ENCODE measurements at regions not wholly inside any gene's neighbourhood (a gene's known extent, or its start where the extent isn't known, plus 50 kb on each side); places are given as distances from the start of the nearest gene placed in this dataset.

DNA sequence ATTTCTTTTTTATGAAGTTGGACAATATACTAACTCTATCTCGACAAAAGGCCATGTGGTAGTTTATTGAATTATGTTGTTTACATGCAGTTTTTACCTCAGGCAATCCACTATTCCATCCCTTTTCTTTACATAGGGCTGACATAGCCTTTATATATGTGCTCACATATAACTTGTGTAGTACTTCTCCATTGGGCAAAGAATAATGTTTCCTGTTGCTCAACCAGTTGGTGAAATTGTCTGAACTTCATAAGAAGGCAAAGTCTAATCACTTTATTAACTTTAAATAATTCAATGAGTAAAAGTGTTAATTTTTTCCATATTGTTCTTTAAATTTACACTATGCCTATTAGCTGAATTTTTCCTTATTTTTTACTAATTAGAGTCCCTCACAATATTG is 1272.1 kb downstream of the EPHA7 start:
- Histone ChIP-seq H3K56ac (ENCODE audit: insufficient read length, low read depth, low read length) (no peak overlapping the region), H2BK20ac (ENCODE audit: low read depth, low read length, poor library complexity, severe bottlenecking) (no peak overlapping the region), H3K27me3 (ENCODE audit: insufficient read depth, low read length) (no peaks in the 10 kb centered on the region), H2AFZ (ENCODE audit: low read length) (no peak overlapping the region), H3K9ac (ENCODE audit: extremely low read depth, insufficient read length, low read length) (no peak overlapping the region), H4K20me1 (ENCODE audit: control insufficient read depth, insufficient read depth, insufficient read length) (no peaks in the 10 kb centered on the region), H3K79me1 (ENCODE audit: insufficient read depth, low read depth, low read length, poor library complexity, severe bottlenecking) (no peaks in the 10 kb centered on the region), H2BK12ac (ENCODE audit: insufficient read length, low read depth, low read length) (no peak overlapping the region), H4K5ac (ENCODE audit: insufficient read length, low read depth, low read length) (no peak overlapping the region), H3K27ac (ENCODE audit: insufficient read length, low read depth, low read length) (no peak overlapping the region), H4K91ac (ENCODE audit: insufficient read length, low read depth, low read length) (no peak overlapping the region), H3K79me2 (ENCODE audit: insufficient read depth, low read length) (no peaks in the 10 kb centered on the region), H3K4me2 (ENCODE audit: insufficient read depth, insufficient read length, low read length) (no peak overlapping the region), H2BK15ac (ENCODE audit: low read depth, low read length) (no peak overlapping the region), H2BK5ac (ENCODE audit: insufficient read length, low read length) (no peak overlapping the region), H3K23me2 (ENCODE audit: insufficient read length, low read depth, low read length, poor library complexity, severe bottlenecking) (no peaks in the 10 kb centered on the region), H3K9me3 (ENCODE audit: control insufficient read depth, low read depth, low read length) (no peaks in the 10 kb centered on the region), H3K14ac (ENCODE audit: insufficient read depth, low read length) (no peak overlapping the region), H3K4ac (ENCODE audit: low read depth, low read length) (no peak overlapping the region), H4K8ac (replicated peaks; ENCODE audit: insufficient read length, low read depth, low read length) (no peak overlapping the region), H3K23ac (ENCODE audit: insufficient read length, low read depth, low read length) (no peak overlapping the region), H3T11ph (ENCODE audit: low read length) (no peak overlapping the region), H3K4me1 (ENCODE audit: insufficient read depth, low read length) (no peaks in the 10 kb centered on the region), H2AK5ac (ENCODE audit: insufficient read length, low read length) (no peak overlapping the region), H2BK120ac (ENCODE audit: low read depth, low read length, poor library complexity, severe bottlenecking) (no peak overlapping the region), H3K18ac (ENCODE audit: insufficient read length, low read depth, low read length) (no peak overlapping the region)
- no peak overlapping the region for H3K27ac Mint-ChIP-seq
- peaks cover 3 to 4% of the 10 kb centered on the region in 2 experiments; a peak in 2 of 5 replicates for H3K9me3 Mint-ChIP-seq
- no peak for TF ChIP-seq CTCF (conservative IDR thresholded peaks at IDR 0.05)
- H3K36me3 Mint-ChIP-seq (ENCODE audit: insufficient read depth in 1 of 3, low read depth in 3 of 3), result peaks cover 0 to 3% (median 3%) of the 10 kb centered on the region in 3 experiments; a peak in 2 of 7 replicates
- no peak overlapping the region for H3K4me3 Mint-ChIP-seq
- no peaks in the 10 kb centered on the region for H3K4me1 Mint-ChIP-seq
- no peak for DNase-seq
- H3K27me3 Mint-ChIP-seq (ENCODE audit: low read depth), result no peaks in the 10 kb centered on the region; the same call in 1 of the 2 replicates
- no CpG with 5 or more reads among the region's 1 CpG for WGBS (ENCODE audit: extremely low coverage, insufficient read length, low lambda C conversion rate)

All from H9 (cell line).